Neural progenitor cell (in vitro differentiated cells): ENCODE measurements at regions not wholly inside any gene's neighbourhood (a gene's known extent, or its start where the extent isn't known, plus 50 kb on each side); places are given as distances from the start of the nearest gene placed in this dataset.

Source experiments
- CTCF ChIP-seq: fragments of 200-600 bp; sonication (generic); IDR thresholded peaks from 2 replicates; pipeline ENCODE4 v1.5.1; 2017; ENCODE audit warnings: antibody characterized with exemption, mild to moderate bottlenecking
- EZH2 ChIP-seq: fragments of 200-600 bp; sonication (generic); IDR thresholded peaks from 2 replicates; pipeline ENCODE4 v1.6.1; 2017; ENCODE audit warnings: antibody characterized with exemption, mild to moderate bottlenecking, moderate library complexity
- EZH2phosphoT487 ChIP-seq: fragments of 200-600 bp; sonication (generic); IDR thresholded peaks from 2 replicates; pipeline ENCODE4 v1.6.1; 2017; ENCODE audit warnings: antibody characterized with exemption

GRCh38 chr18:59751186-59751585, 54.0 kb upstream of the CCBE1 start:
- TF ChIP-seq CTCF, result no peak
- TF ChIP-seq EZH2phosphoT487, result no peak
- TF ChIP-seq EZH2, result no peak
